Liver (tissue), 8 donors: ENCODE measurements at regions not wholly inside any gene's neighbourhood (a gene's known extent, or its start where the extent isn't known, plus 50 kb on each side); places are given as distances from the start of the nearest gene placed in this dataset.

Source experiments
- DNase-seq: peaks from one replicate; pipeline ENCODE4 v3.0.0-alpha.2; 2017; ENCODE audit warnings: low spot score
- H3K27ac ChIP-seq, 2 donors: one replicate each; pipeline ENCODE4 v1.7.0; 2013; ENCODE audit warnings: inconsistent platforms in 2 of 2, low read length in 2 of 2, control low read depth in 1 of 2, low read depth in 1 of 2, mild to moderate bottlenecking in 1 of 2
- H3K27me3 ChIP-seq, 4 donors: one replicate each; pipeline versions ENCODE4 v1.6.1 to v1.7.0; 2013; ENCODE audit warnings: low read length in 3 of 4, inconsistent platforms in 1 of 4, mild to moderate bottlenecking in 1 of 4, moderate library complexity in 1 of 4; ENCODE audit not compliant: control insufficient read depth in 4 of 4, insufficient read depth in 4 of 4
- H3K36me3 ChIP-seq, 4 donors: one replicate each; pipeline versions ENCODE4 v1.6.1 to v1.7.0; 2013; ENCODE audit warnings: low read length in 3 of 4, mild to moderate bottlenecking in 3 of 4, low read depth in 1 of 4, moderate library complexity in 1 of 4; ENCODE audit not compliant: control insufficient read depth in 4 of 4, insufficient read depth in 3 of 4
- H3K4me1 ChIP-seq, 4 donors: one replicate each; pipeline versions ENCODE4 v1.6.1 to v1.7.0; 2013; ENCODE audit warnings: low read length in 3 of 4, mild to moderate bottlenecking in 3 of 4, moderate library complexity in 1 of 4; ENCODE audit not compliant: control insufficient read depth in 4 of 4, insufficient read depth in 4 of 4
- H3K4me3 ChIP-seq, 3 donors: one replicate each; pipeline versions ENCODE4 v1.6.1 to v1.7.0; 2013; ENCODE audit warnings: low read length in 3 of 3, control low read depth in 1 of 3, low read depth in 1 of 3, mild to moderate bottlenecking in 1 of 3
- H3K9ac ChIP-seq, 2 donors: one replicate each; pipeline ENCODE4 v1.7.0; 2013; ENCODE audit warnings: low read length in 2 of 2, mild to moderate bottlenecking in 2 of 2, moderate library complexity in 2 of 2, control low read depth in 1 of 2, low read depth in 1 of 2
- H3K9me3 ChIP-seq, 4 donors: one replicate each; pipeline versions ENCODE4 v1.6.1 to v1.7.0; 2013; ENCODE audit warnings: low read length in 3 of 4; ENCODE audit not compliant: control insufficient read depth in 4 of 4
- ATF3 ChIP-seq: IDR thresholded peaks from 2 replicates; pipeline ENCODE4 v1.6.1; 2016; ENCODE audit warnings: antibody characterized with exemption
- CTCF ChIP-seq: fragments of 150-350 bp; IDR thresholded peaks from 2 replicates; pipeline ENCODE4 v1.5.1; 2017; ENCODE audit warnings: improper control_type of control experiment, low read depth, low read length; ENCODE audit not compliant: missing input control
- EGR1 ChIP-seq, 2 donors: IDR thresholded peaks; 2 replicates each; pipeline ENCODE4 v1.6.1; 2016 to 2018; ENCODE audit warnings: antibody characterized with exemption in 2 of 2, low read depth in 2 of 2
- FOXA1 ChIP-seq: IDR thresholded peaks from 2 replicates; pipeline ENCODE4 v1.6.1; 2016; ENCODE audit warnings: antibody characterized with exemption
- FOXA2 ChIP-seq: IDR thresholded peaks from 2 replicates; pipeline ENCODE4 v1.6.1; 2016; ENCODE audit warnings: antibody characterized with exemption
- GABPA ChIP-seq, 2 donors: IDR thresholded peaks in 1 of 2; conservative IDR thresholded peaks in 1 of 2; 2 replicates each; pipeline ENCODE4 v1.6.1; 2016; ENCODE audit warnings: antibody characterized with exemption in 2 of 2, mild to moderate bottlenecking in 1 of 2, moderate library complexity in 1 of 2
- HNF4A ChIP-seq, 2 donors: conservative IDR thresholded peaks; 2 replicates each; pipeline ENCODE4 v1.6.1; 2016; ENCODE audit warnings: antibody characterized with exemption in 2 of 2, mild to moderate bottlenecking in 2 of 2
- HNF4G ChIP-seq: IDR thresholded peaks from 2 replicates; pipeline ENCODE4 v1.6.1; 2016; ENCODE audit warnings: antibody characterized with exemption
- JUND ChIP-seq, 2 donors: IDR thresholded peaks; 2 replicates each; pipeline ENCODE4 v1.6.1; 2016; ENCODE audit warnings: antibody characterized with exemption in 2 of 2
- MAX ChIP-seq: IDR thresholded peaks from 2 replicates; pipeline ENCODE4 v1.6.1; 2016; ENCODE audit warnings: antibody characterized with exemption
- NR2F2 ChIP-seq: IDR thresholded peaks from 2 replicates; pipeline ENCODE4 v1.6.1; 2016; ENCODE audit warnings: antibody characterized with exemption
- RAD21 ChIP-seq, 2 donors: IDR thresholded peaks; 2 replicates each; pipeline ENCODE4 v1.6.1; 2016; ENCODE audit warnings: antibody characterized with exemption in 2 of 2, mild to moderate bottlenecking in 2 of 2
- REST ChIP-seq: IDR thresholded peaks from 2 replicates; pipeline ENCODE4 v1.6.1; 2016; ENCODE audit warnings: antibody characterized with exemption, mild to moderate bottlenecking
- RXRA ChIP-seq, 2 donors: IDR thresholded peaks; 2 replicates each; pipeline ENCODE4 v1.6.1; 2017 to 2018; ENCODE audit warnings: antibody characterized with exemption in 2 of 2, mild to moderate bottlenecking in 1 of 2
- SP1 ChIP-seq: IDR thresholded peaks from 2 replicates; pipeline ENCODE4 v1.6.1; 2018; ENCODE audit warnings: antibody characterized with exemption, mild to moderate bottlenecking
- TAF1 ChIP-seq: conservative IDR thresholded peaks from 2 replicates; pipeline ENCODE4 v1.6.1; 2016; ENCODE audit warnings: antibody characterized with exemption, mild to moderate bottlenecking
- YY1 ChIP-seq: IDR thresholded peaks from 2 replicates; pipeline ENCODE4 v1.6.1; 2016; ENCODE audit warnings: antibody characterized with exemption, mild to moderate bottlenecking
- ZBTB33 ChIP-seq: IDR thresholded peaks from 2 replicates; pipeline ENCODE4 v1.6.1; 2016; ENCODE audit warnings: antibody characterized with exemption
- WGBS: extraction: QIAGEN DNeasy Blood & Tissue Kit; methylation state at CpG from one replicate; pipeline ENCODE4 v1.1.7; 2013; 5-methylcytosine and 5-hydroxymethylcytosine counted together
- donor health status: healthy.
- donor health status: healthy.
- donor health status: healthy.
- donor health status: healthy.
- donor health status: healthy.

- no peaks in the 10 kb centered on the region for H3K36me3 ChIP-seq
- H3K9ac ChIP-seq, result no peak overlapping the region
- H3K4me1 ChIP-seq, result no peaks in the 10 kb centered on the region
- H3K27ac ChIP-seq, result no peak overlapping the region
- no peak overlapping the region for H3K4me3 ChIP-seq
- TF ChIP-seq RXRA (IDR thresholded peaks at IDR 0.05) (no peak), RAD21 (IDR thresholded peaks at IDR 0.05) (no peak), NR2F2 (no peak), FOXA1 (no peak), HNF4G (no peak), JUND (IDR thresholded peaks at IDR 0.05) (no peak), TAF1 (no peak), HNF4A (conservative IDR thresholded peaks at IDR 0.05) (no peak), REST (no peak), EGR1 (IDR thresholded peaks at IDR 0.05; ENCODE audit: low read depth in 2 of 2) (no peak), SP1 (no peak), FOXA2 (no peak), ATF3 (no peak), GABPA (IDR thresholded peaks at IDR 0.05 in 1 of 2, conservative IDR thresholded peaks at IDR 0.05 in 1 of 2) (no peak), MAX (no peak), CTCF (no peak), ZBTB33 (no peak), YY1 (no peak)
- no peaks in the 10 kb centered on the region for H3K9me3 ChIP-seq
- DNase-seq, result no peak
- 92% methylated on average over 2 of the region's 2 CpGs for WGBS
- no peaks in the 10 kb centered on the region for H3K27me3 ChIP-seq
Observed at GRCh38 chr5:158170534-158170933, 311.6 kb upstream of the CLINT1 start.

GRCh38 chr5:158170060-158170459 is 311.1 kb upstream of the CLINT1 start:
- 68% methylated on average over 3 of the region's 3 CpGs for WGBS
- no peaks in the 10 kb centered on the region for H3K4me1 ChIP-seq
- H3K9ac ChIP-seq, result no peak overlapping the region
- H3K9me3 ChIP-seq, result no peaks in the 10 kb centered on the region
- no peak for TF ChIP-seq HNF4G
- TF ChIP-seq NR2F2, result no peak
- TF ChIP-seq FOXA1, result no peak
- TF ChIP-seq SP1, result no peak
- TF ChIP-seq JUND (IDR thresholded peaks at IDR 0.05), result no peak
- TF ChIP-seq YY1, result no peak
- no peak for TF ChIP-seq REST
- no peak for TF ChIP-seq EGR1 (IDR thresholded peaks at IDR 0.05; ENCODE audit: low read depth in 2 of 2)
- TF ChIP-seq ZBTB33, result no peak
- TF ChIP-seq RXRA (IDR thresholded peaks at IDR 0.05), result no peak
- TF ChIP-seq GABPA (IDR thresholded peaks at IDR 0.05 in 1 of 2, conservative IDR thresholded peaks at IDR 0.05 in 1 of 2), result no peak
- no peak for TF ChIP-seq FOXA2
- no peak overlapping the region for H3K27ac ChIP-seq
- no peaks in the 10 kb centered on the region for H3K27me3 ChIP-seq
- DNase-seq, result no peak
- H3K36me3 ChIP-seq, result no peaks in the 10 kb centered on the region
- no peak overlapping the region for H3K4me3 ChIP-seq
